WTC11 (cell line): ENCODE measurements at regions not wholly inside any gene's neighbourhood (a gene's known extent, or its start where the extent isn't known, plus 50 kb on each side); places are given as distances from the start of the nearest gene placed in this dataset.
A peak's percentile ranks its signal among the peaks of the same experiment; 100 is the strongest.

Experiments
- ATAC-seq: fragments of 200-7000 bp; cut with Tn5 transposase; 2 replicates; pipeline ENCODE4 v1.10.0; 2021; ENCODE audit warnings: mild to moderate bottlenecking, moderate library complexity
- CTCF ChIA-PET: fragments of 300-600 bp; sonication (Branson Sonifier 250); formaldehyde crosslinking; loops from one replicate; lab custom pipeline; 2021; ENCODE audit warnings: antibody characterized with exemption; lab: Charles Lee
- POLR2A ChIA-PET: fragments of 350-600 bp; sonication (Branson Sonifier 250); formaldehyde crosslinking; loops from one replicate; lab custom pipeline; 2021; ENCODE audit warnings: antibody characterized with exemption; lab: Charles Lee
- DNase-seq: peaks from one replicate; pipeline ENCODE4 v3.0.0; 2021; ENCODE audit warnings: low spot score
- H3K27ac Mint-ChIP-seq: 2 replicates; pipeline ENCODE4 v1.8.0; 2021; ENCODE audit warnings: mixed read lengths
- H3K27me3 Mint-ChIP-seq: 2 replicates; pipeline ENCODE4 v1.8.0; 2021; ENCODE audit warnings: low read depth, mild to moderate bottlenecking, moderate library complexity, mixed read lengths
- H3K36me3 Mint-ChIP-seq: 2 replicates; pipeline ENCODE4 v1.8.0; 2021; ENCODE audit warnings: mixed read lengths
- H3K4me1 Mint-ChIP-seq: 2 replicates; pipeline ENCODE4 v1.8.0; 2022; ENCODE audit warnings: mixed read lengths
- H3K4me3 Mint-ChIP-seq: 2 replicates; pipeline ENCODE4 v1.8.0; 2021; ENCODE audit warnings: mild to moderate bottlenecking, moderate library complexity, mixed read lengths
- H3K9me3 Mint-ChIP-seq: 2 replicates; pipeline ENCODE4 v1.8.0; 2021; ENCODE audit warnings: mixed read lengths
- ATF3 ChIP-seq: sonication (generic); formaldehyde crosslinking; conservative IDR thresholded peaks from 2 replicates; pipeline ENCODE4 v1.8.1; 2022; ENCODE audit warnings: mild to moderate bottlenecking, missing genetic modification reagents
- CREM ChIP-seq: sonication (generic); formaldehyde crosslinking; IDR thresholded peaks from 2 replicates; pipeline ENCODE4 v1.8.1; 2022; ENCODE audit warnings: mild to moderate bottlenecking, missing genetic modification reagents, moderate library complexity
- ETV6 ChIP-seq: sonication (generic); formaldehyde crosslinking; IDR thresholded peaks from 2 replicates; pipeline ENCODE4 v1.8.1; 2022; ENCODE audit warnings: mild to moderate bottlenecking, missing genetic modification reagents
- IRF2 ChIP-seq: sonication (generic); formaldehyde crosslinking; IDR thresholded peaks from 2 replicates; pipeline ENCODE4 v1.8.0; 2022; ENCODE audit warnings: low read depth, missing genetic modification reagents, borderline replicate concordance
- MXD4 ChIP-seq: fragments of 250-450 bp; sonication (Bioruptor Pico); IDR thresholded peaks from 2 replicates; pipeline ENCODE4 v1.8.0; 2021; ENCODE audit warnings: mild to moderate bottlenecking, moderate library complexity, borderline replicate concordance
- NR3C1 ChIP-seq: sonication (generic); formaldehyde crosslinking; conservative IDR thresholded peaks from 2 replicates; pipeline ENCODE4 v1.8.1; 2023; ENCODE audit warnings: low read depth, mild to moderate bottlenecking, missing genetic modification reagents
- PRDM15 ChIP-seq: sonication (generic); formaldehyde crosslinking; IDR thresholded peaks from 2 replicates; pipeline ENCODE4 v1.8.0; 2022; ENCODE audit warnings: missing genetic modification reagents
- PRRX2 ChIP-seq: fragments of 250-450 bp; sonication (Bioruptor Pico); IDR thresholded peaks from 2 replicates; pipeline ENCODE4 v1.8.0; 2021; ENCODE audit warnings: mild to moderate bottlenecking
- ZNF396 ChIP-seq: fragments of 250-450 bp; sonication (Bioruptor Pico); IDR thresholded peaks from 2 replicates; pipeline ENCODE4 v1.8.0; 2021; ENCODE audit warnings: mild to moderate bottlenecking, moderate library complexity, borderline replicate concordance
- ZNF423 ChIP-seq: fragments of 250-450 bp; sonication (Bioruptor Pico); IDR thresholded peaks from 2 replicates; pipeline ENCODE4 v2.1.2; 2022; ENCODE audit warnings: mild to moderate bottlenecking, moderate library complexity
- ZNF532 ChIP-seq: fragments of 250-450 bp; sonication (Bioruptor Pico); IDR thresholded peaks from 2 replicates; pipeline ENCODE4 v1.9.0; 2021; ENCODE audit warnings: mild to moderate bottlenecking, borderline replicate concordance
- TF ChIP-seq, protein P1 (sequence below): sonication (generic); formaldehyde crosslinking; IDR thresholded peaks from 2 replicates; pipeline ENCODE4 v1.8.1; 2023; ENCODE audit warnings: mild to moderate bottlenecking, moderate library complexity, missing genetic modification reagents
- TF ChIP-seq, protein P2 (sequence below): sonication (generic); formaldehyde crosslinking; IDR thresholded peaks from 2 replicates; pipeline ENCODE4 v1.8.1; 2023; ENCODE audit warnings: mild to moderate bottlenecking, missing genetic modification reagents, borderline replicate concordance
- TF ChIP-seq, protein P3 (sequence below): sonication (generic); formaldehyde crosslinking; IDR thresholded peaks from 2 replicates; pipeline ENCODE4 v1.8.0; 2022; ENCODE audit warnings: mild to moderate bottlenecking, missing genetic modification reagents
- TF ChIP-seq, protein P4 (sequence below): fragments of 250-450 bp; sonication (Bioruptor Pico); IDR thresholded peaks from 2 replicates; pipeline ENCODE4 v1.8.0; 2021; ENCODE audit warnings: mild to moderate bottlenecking
- TF ChIP-seq, protein P5 (sequence below): sonication (generic); formaldehyde crosslinking; IDR thresholded peaks from 2 replicates; pipeline ENCODE4 v1.8.1; 2023; ENCODE audit warnings: mild to moderate bottlenecking, missing genetic modification reagents

GRCh38 chr1:168476588-168477385 lies 67.0 kb downstream of the XCL2 start:
- POLR2A ChIA-PET, result no interaction called here
- TF ChIP-seq CREM (CRISPR knock-in tag) (no peak), ZNF532 (CRISPR knock-in tag) (no peak), ZNF423 (CRISPR knock-in tag) (no peak), PRDM15 (CRISPR knock-in tag) (no peak), ETV6 (CRISPR knock-in tag) (no peak), ATF3 (CRISPR knock-in tag) (no peak), NR3C1 (CRISPR knock-in tag) (no peak), IRF2 (CRISPR knock-in tag) (no peak), ZNF396 (CRISPR knock-in tag) (no peak), MXD4 (CRISPR knock-in tag) (no peak), PRRX2 (CRISPR knock-in tag) (no peak)
- TF ChIP-seq, protein P1, sequence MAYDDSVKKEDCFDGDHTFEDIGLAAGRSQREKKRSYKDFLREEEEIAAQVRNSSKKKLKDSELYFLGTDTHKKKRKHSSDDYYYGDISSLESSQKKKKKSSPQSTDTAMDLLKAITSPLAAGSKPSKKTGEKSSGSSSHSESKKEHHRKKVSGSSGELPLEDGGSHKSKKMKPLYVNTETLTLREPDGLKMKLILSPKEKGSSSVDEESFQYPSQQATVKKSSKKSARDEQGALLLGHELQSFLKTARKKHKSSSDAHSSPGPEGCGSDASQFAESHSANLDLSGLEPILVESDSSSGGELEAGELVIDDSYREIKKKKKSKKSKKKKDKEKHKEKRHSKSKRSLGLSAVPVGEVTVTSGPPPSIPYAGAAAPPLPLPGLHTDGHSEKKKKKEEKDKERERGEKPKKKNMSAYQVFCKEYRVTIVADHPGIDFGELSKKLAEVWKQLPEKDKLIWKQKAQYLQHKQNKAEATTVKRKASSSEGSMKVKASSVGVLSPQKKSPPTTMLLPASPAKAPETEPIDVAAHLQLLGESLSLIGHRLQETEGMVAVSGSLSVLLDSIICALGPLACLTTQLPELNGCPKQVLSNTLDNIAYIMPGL (CRISPR knock-in tag), result no peak
- TF ChIP-seq, protein P2, sequence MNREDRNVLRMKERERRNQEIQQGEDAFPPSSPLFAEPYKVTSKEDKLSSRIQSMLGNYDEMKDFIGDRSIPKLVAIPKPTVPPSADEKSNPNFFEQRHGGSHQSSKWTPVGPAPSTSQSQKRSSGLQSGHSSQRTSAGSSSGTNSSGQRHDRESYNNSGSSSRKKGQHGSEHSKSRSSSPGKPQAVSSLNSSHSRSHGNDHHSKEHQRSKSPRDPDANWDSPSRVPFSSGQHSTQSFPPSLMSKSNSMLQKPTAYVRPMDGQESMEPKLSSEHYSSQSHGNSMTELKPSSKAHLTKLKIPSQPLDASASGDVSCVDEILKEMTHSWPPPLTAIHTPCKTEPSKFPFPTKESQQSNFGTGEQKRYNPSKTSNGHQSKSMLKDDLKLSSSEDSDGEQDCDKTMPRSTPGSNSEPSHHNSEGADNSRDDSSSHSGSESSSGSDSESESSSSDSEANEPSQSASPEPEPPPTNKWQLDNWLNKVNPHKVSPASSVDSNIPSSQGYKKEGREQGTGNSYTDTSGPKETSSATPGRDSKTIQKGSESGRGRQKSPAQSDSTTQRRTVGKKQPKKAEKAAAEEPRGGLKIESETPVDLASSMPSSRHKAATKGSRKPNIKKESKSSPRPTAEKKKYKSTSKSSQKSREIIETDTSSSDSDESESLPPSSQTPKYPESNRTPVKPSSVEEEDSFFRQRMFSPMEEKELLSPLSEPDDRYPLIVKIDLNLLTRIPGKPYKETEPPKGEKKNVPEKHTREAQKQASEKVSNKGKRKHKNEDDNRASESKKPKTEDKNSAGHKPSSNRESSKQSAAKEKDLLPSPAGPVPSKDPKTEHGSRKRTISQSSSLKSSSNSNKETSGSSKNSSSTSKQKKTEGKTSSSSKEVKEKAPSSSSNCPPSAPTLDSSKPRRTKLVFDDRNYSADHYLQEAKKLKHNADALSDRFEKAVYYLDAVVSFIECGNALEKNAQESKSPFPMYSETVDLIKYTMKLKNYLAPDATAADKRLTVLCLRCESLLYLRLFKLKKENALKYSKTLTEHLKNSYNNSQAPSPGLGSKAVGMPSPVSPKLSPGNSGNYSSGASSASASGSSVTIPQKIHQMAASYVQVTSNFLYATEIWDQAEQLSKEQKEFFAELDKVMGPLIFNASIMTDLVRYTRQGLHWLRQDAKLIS (CRISPR knock-in tag), result no peak
- TF ChIP-seq, protein P3, sequence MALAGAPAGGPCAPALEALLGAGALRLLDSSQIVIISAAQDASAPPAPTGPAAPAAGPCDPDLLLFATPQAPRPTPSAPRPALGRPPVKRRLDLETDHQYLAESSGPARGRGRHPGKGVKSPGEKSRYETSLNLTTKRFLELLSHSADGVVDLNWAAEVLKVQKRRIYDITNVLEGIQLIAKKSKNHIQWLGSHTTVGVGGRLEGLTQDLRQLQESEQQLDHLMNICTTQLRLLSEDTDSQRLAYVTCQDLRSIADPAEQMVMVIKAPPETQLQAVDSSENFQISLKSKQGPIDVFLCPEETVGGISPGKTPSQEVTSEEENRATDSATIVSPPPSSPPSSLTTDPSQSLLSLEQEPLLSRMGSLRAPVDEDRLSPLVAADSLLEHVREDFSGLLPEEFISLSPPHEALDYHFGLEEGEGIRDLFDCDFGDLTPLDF, result no peak
- TF ChIP-seq, protein P4, sequence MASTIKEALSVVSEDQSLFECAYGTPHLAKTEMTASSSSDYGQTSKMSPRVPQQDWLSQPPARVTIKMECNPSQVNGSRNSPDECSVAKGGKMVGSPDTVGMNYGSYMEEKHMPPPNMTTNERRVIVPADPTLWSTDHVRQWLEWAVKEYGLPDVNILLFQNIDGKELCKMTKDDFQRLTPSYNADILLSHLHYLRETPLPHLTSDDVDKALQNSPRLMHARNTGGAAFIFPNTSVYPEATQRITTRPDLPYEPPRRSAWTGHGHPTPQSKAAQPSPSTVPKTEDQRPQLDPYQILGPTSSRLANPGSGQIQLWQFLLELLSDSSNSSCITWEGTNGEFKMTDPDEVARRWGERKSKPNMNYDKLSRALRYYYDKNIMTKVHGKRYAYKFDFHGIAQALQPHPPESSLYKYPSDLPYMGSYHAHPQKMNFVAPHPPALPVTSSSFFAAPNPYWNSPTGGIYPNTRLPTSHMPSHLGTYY (CRISPR knock-in tag), result no peak
- TF ChIP-seq, protein P5, sequence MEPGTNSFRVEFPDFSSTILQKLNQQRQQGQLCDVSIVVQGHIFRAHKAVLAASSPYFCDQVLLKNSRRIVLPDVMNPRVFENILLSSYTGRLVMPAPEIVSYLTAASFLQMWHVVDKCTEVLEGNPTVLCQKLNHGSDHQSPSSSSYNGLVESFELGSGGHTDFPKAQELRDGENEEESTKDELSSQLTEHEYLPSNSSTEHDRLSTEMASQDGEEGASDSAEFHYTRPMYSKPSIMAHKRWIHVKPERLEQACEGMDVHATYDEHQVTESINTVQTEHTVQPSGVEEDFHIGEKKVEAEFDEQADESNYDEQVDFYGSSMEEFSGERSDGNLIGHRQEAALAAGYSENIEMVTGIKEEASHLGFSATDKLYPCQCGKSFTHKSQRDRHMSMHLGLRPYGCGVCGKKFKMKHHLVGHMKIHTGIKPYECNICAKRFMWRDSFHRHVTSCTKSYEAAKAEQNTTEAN (CRISPR knock-in tag), result no peak
- TF ChIP-seq, all 79 proteins: peak for 0
- peaks cover 14% of the 10 kb centered on the region for H3K36me3 Mint-ChIP-seq
- no peak overlapping the region for H3K4me3 Mint-ChIP-seq
- no peak overlapping the region for H3K27ac Mint-ChIP-seq
- ATAC-seq (peak; percentile 35), DNase-seq (no peak)
- H3K4me1 Mint-ChIP-seq, result peaks cover 37% of the 10 kb centered on the region
- peaks cover 24% of the 10 kb centered on the region for H3K9me3 Mint-ChIP-seq
- CTCF ChIA-PET, result interaction anchor here (0.9 kb wide), 1 partner anchor 24 kb away, joined by 3 read pairs; no protein-coding TSS in a partner anchor
- H3K27me3 Mint-ChIP-seq, result no peaks in the 10 kb centered on the region; the same call in 1 of the 2 replicates
